SK-N-SH treated with all-trans-retinoic acid at 6 μM for 48 hours (cell line): ENCODE measurements at regions not wholly inside any gene's neighbourhood (a gene's known extent, or its start where the extent isn't known, plus 50 kb on each side); places are given as distances from the start of the nearest gene placed in this dataset.
"Not testable (repeated sequence)": the region's sequence is repeated elsewhere in the genome, so short reads cannot be mapped to it uniquely, and the experiment has no call there.

Experiments
- ARNTL ChIP-seq: fragments of 450-650 bp; formaldehyde crosslinking; IDR thresholded peaks from 2 replicates; pipeline ENCODE4 v1.5.0; 2020; ENCODE audit warnings: low read depth, mild to moderate bottlenecking, moderate library complexity, borderline replicate concordance
- GLIS3 ChIP-seq: fragments of 250-450 bp; sonication (Bioruptor Pico); IDR thresholded peaks from 2 replicates; pipeline ENCODE4 v1.5.0; 2020; ENCODE audit warnings: mild to moderate bottlenecking, moderate library complexity
- OSR1 ChIP-seq: fragments of 250-450 bp; sonication (Bioruptor Pico); IDR thresholded peaks from 2 replicates; pipeline ENCODE4 v1.8.0; 2022; ENCODE audit warnings: moderate library complexity, mild to moderate bottlenecking, inconsistent platforms
- SNAI2 ChIP-seq: fragments of 250-450 bp; sonication (Bioruptor Pico); IDR thresholded peaks from 2 replicates; pipeline ENCODE4 v1.5.0; 2020; ENCODE audit warnings: mild to moderate bottlenecking, moderate library complexity
- TOX ChIP-seq: fragments of 250-450 bp; sonication (Bioruptor Pico); IDR thresholded peaks from 2 replicates; pipeline ENCODE4 v1.8.0; 2021; ENCODE audit warnings: mild to moderate bottlenecking, moderate library complexity, borderline replicate concordance
- ZC3H10 ChIP-seq: fragments of 250-450 bp; sonication (Bioruptor Pico); IDR thresholded peaks from 2 replicates; pipeline ENCODE4 v1.5.1; 2021; ENCODE audit warnings: mild to moderate bottlenecking, moderate library complexity
- ZFP3 ChIP-seq: fragments of 250-450 bp; sonication (Bioruptor Pico); IDR thresholded peaks from 2 replicates; pipeline ENCODE4 v1.5.0; 2020; ENCODE audit warnings: mild to moderate bottlenecking, moderate library complexity
- ZFP30 ChIP-seq: fragments of 450-650 bp; formaldehyde crosslinking; IDR thresholded peaks from 2 replicates; pipeline ENCODE4 v1.5.0; 2022; ENCODE audit warnings: mild to moderate bottlenecking, moderate library complexity
- ZNF70 ChIP-seq: fragments of 450-650 bp; formaldehyde crosslinking; IDR thresholded peaks from 2 replicates; pipeline ENCODE4 v1.5.0; 2020; ENCODE audit warnings: mild to moderate bottlenecking, moderate library complexity
- TF ChIP-seq, protein P1 (sequence below): fragments of 250-450 bp; sonication (Bioruptor Pico); IDR thresholded peaks from 2 replicates; pipeline ENCODE4 v1.8.0; 2020; ENCODE audit warnings: mild to moderate bottlenecking, moderate library complexity, borderline replicate concordance
- TF ChIP-seq, protein P2 (sequence below): fragments of 250-450 bp; sonication (Bioruptor Pico); IDR thresholded peaks from 2 replicates; pipeline ENCODE4 v1.8.0; 2021; ENCODE audit warnings: low read depth, mild to moderate bottlenecking, moderate library complexity, borderline replicate concordance
- TF ChIP-seq, protein P3 (sequence below): fragments of 250-450 bp; sonication (Bioruptor Pico); IDR thresholded peaks from 2 replicates; pipeline ENCODE4 v1.5.0; 2020; ENCODE audit warnings: mild to moderate bottlenecking, moderate library complexity

DNA sequence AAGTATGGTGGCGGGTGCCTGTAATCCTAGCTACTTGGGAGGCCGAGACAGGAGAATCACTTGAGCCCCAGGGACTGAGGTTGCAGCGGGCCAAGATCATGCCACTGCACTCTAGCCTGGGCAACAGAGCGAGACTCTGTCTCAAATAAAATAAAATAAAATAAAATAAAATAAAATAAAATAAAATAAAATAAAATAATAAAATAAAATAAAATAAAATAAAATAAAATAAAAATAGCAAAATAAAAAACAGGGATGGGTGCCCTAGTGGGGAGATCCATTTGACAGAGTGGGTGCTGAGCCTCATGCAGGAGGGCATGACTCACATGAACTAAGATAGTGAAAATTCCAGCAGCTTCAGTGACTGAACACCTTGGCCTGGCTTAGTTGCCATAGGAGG, 460.7 kb downstream of the PLPP3 start:
- not testable (repeated sequence) for TF ChIP-seq TOX (CRISPR knock-in tag); ARNTL; ZFP30 (CRISPR knock-in tag); OSR1 (CRISPR knock-in tag); ZFP3 (CRISPR knock-in tag); ZC3H10 (CRISPR knock-in tag); GLIS3; SNAI2 (CRISPR knock-in tag); ZNF70 (CRISPR knock-in tag)
- TF ChIP-seq, protein P1, sequence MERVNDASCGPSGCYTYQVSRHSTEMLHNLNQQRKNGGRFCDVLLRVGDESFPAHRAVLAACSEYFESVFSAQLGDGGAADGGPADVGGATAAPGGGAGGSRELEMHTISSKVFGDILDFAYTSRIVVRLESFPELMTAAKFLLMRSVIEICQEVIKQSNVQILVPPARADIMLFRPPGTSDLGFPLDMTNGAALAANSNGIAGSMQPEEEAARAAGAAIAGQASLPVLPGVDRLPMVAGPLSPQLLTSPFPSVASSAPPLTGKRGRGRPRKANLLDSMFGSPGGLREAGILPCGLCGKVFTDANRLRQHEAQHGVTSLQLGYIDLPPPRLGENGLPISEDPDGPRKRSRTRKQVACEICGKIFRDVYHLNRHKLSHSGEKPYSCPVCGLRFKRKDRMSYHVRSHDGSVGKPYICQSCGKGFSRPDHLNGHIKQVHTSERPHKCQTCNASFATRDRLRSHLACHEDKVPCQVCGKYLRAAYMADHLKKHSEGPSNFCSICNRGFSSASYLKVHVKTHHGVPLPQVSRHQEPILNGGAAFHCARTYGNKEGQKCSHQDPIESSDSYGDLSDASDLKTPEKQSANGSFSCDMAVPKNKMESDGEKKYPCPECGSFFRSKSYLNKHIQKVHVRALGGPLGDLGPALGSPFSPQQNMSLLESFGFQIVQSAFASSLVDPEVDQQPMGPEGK (CRISPR knock-in tag) = not testable (repeated sequence)
- TF ChIP-seq, protein P2, sequence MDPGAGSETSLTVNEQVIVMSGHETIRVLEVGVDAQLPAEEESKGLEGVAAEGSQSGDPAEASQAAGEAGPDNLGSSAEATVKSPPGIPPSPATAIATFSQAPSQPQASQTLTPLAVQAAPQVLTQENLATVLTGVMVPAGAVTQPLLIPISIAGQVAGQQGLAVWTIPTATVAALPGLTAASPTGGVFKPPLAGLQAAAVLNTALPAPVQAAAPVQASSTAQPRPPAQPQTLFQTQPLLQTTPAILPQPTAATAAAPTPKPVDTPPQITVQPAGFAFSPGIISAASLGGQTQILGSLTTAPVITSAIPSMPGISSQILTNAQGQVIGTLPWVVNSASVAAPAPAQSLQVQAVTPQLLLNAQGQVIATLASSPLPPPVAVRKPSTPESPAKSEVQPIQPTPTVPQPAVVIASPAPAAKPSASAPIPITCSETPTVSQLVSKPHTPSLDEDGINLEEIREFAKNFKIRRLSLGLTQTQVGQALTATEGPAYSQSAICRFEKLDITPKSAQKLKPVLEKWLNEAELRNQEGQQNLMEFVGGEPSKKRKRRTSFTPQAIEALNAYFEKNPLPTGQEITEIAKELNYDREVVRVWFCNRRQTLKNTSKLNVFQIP (CRISPR knock-in tag) = not testable (repeated sequence)
- TF ChIP-seq, protein P3, sequence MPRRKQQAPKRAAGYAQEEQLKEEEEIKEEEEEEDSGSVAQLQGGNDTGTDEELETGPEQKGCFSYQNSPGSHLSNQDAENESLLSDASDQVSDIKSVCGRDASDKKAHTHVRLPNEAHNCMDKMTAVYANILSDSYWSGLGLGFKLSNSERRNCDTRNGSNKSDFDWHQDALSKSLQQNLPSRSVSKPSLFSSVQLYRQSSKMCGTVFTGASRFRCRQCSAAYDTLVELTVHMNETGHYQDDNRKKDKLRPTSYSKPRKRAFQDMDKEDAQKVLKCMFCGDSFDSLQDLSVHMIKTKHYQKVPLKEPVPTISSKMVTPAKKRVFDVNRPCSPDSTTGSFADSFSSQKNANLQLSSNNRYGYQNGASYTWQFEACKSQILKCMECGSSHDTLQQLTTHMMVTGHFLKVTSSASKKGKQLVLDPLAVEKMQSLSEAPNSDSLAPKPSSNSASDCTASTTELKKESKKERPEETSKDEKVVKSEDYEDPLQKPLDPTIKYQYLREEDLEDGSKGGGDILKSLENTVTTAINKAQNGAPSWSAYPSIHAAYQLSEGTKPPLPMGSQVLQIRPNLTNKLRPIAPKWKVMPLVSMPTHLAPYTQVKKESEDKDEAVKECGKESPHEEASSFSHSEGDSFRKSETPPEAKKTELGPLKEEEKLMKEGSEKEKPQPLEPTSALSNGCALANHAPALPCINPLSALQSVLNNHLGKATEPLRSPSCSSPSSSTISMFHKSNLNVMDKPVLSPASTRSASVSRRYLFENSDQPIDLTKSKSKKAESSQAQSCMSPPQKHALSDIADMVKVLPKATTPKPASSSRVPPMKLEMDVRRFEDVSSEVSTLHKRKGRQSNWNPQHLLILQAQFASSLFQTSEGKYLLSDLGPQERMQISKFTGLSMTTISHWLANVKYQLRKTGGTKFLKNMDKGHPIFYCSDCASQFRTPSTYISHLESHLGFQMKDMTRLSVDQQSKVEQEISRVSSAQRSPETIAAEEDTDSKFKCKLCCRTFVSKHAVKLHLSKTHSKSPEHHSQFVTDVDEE (CRISPR knock-in tag) = not testable (repeated sequence)
